Breast epithelium (tissue), 3 donors: ENCODE measurements at regions not wholly inside any gene's neighbourhood (a gene's known extent, or its start where the extent isn't known, plus 50 kb on each side); places are given as distances from the start of the nearest gene placed in this dataset.

Experiments used
- POLR2A ChIP-seq: fragments of 450-650 bp; IDR thresholded peaks from one replicate; pipeline ENCODE4 v1.6.1; 2016; ENCODE audit warnings: antibody characterized with exemption, mild to moderate bottlenecking, moderate library complexity
- POLR2AphosphoS5 ChIP-seq, 3 donors: sonication (generic); formaldehyde crosslinking; IDR thresholded peaks; one replicate each; pipeline ENCODE4 v1.6.1; 2017; ENCODE audit warnings: antibody characterized with exemption in 3 of 3
- TF ChIP-seq, protein P1 (sequence below), 3 donors: fragments of 450-650 bp; IDR thresholded peaks; one replicate each; pipeline ENCODE4 v1.5.1; 2016 to 2017; ENCODE audit warnings: antibody characterized with exemption in 3 of 3, mild to moderate bottlenecking in 3 of 3, moderate library complexity in 3 of 3

DNA sequence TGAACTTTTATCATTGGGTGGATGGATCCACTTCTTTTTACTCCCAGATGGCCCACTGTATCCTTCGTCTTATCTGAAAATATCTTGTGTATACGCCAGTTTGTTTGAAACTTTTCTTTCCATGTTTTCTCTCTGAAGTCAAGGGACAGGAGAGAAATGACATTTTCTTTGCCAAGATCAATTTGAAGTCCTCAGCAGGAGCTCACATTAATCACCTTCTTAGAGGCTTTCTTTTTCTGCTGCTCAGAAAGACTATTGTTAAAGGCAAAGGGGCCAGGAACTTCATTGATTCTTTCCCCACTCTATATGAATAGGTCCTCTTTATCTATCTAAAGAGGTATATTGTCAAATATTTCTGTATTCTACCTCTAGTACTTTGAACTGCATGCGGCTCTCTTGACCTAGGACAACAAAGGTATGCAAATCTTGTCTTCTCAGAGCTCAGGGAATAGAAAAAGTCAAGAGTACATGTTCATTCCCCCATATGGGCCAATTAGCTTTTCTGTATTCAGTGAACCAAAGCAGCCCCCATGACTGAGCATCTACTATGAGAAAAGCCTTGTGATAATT is 583.3 kb downstream of the HS3ST4 start:
- TF ChIP-seq POLR2A (no peak), POLR2AphosphoS5 (IDR thresholded peaks at IDR 0.05) (no peak)
- TF ChIP-seq, protein P1, sequence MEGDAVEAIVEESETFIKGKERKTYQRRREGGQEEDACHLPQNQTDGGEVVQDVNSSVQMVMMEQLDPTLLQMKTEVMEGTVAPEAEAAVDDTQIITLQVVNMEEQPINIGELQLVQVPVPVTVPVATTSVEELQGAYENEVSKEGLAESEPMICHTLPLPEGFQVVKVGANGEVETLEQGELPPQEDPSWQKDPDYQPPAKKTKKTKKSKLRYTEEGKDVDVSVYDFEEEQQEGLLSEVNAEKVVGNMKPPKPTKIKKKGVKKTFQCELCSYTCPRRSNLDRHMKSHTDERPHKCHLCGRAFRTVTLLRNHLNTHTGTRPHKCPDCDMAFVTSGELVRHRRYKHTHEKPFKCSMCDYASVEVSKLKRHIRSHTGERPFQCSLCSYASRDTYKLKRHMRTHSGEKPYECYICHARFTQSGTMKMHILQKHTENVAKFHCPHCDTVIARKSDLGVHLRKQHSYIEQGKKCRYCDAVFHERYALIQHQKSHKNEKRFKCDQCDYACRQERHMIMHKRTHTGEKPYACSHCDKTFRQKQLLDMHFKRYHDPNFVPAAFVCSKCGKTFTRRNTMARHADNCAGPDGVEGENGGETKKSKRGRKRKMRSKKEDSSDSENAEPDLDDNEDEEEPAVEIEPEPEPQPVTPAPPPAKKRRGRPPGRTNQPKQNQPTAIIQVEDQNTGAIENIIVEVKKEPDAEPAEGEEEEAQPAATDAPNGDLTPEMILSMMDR (IDR thresholded peaks at IDR 0.05) = no peak
